Activated CD4-positive, alpha-beta memory T cell treated with anti-CD3 and anti-CD28 coated beads, Interleukin-2, amount 10 ng/mL, durations not matched to agents 7 days and 5 days (primary cell): ENCODE measurements at regions not wholly inside any gene's neighbourhood (a gene's known extent, or its start where the extent isn't known, plus 50 kb on each side); places are given as distances from the start of the nearest gene placed in this dataset.
A peak's percentile ranks its signal among the peaks of the same experiment; 100 is the strongest.
"Not testable (repeated sequence)": the region's sequence is repeated elsewhere in the genome, so short reads cannot be mapped to it uniquely, and the experiment has no call there.

Source experiments
- CTCF ChIA-PET: fragments of 350-600 bp; sonication (Branson Sonifier 250); formaldehyde crosslinking; loops from one replicate; lab custom pipeline; 2021; ENCODE audit warnings: antibody characterized with exemption, inconsistent platforms; lab: Charles Lee
- POLR2A ChIA-PET: fragments of 350-600 bp; sonication (Branson Sonifier 250); formaldehyde crosslinking; loops from one replicate; lab custom pipeline; 2021; ENCODE audit warnings: antibody characterized with exemption; lab: Charles Lee
- DNase-seq: peaks from one replicate; pipeline ENCODE4 v3.0.0-alpha.2; 2020
- H3K27ac Mint-ChIP-seq: one replicate; pipeline ENCODE4 v1.8.0; 2021; ENCODE audit warnings: mild to moderate bottlenecking, mixed read lengths
- H3K27me3 Mint-ChIP-seq: one replicate; pipeline ENCODE4 v1.8.0; 2021; ENCODE audit warnings: mixed read lengths
- H3K36me3 Mint-ChIP-seq: one replicate; pipeline ENCODE4 v1.8.0; 2021; ENCODE audit warnings: low read depth, mixed read lengths
- H3K4me1 Mint-ChIP-seq: one replicate; pipeline ENCODE4 v1.8.0; 2021; ENCODE audit warnings: mixed read lengths
- H3K4me3 Mint-ChIP-seq: one replicate; pipeline ENCODE4 v1.8.0; 2021; ENCODE audit warnings: mild to moderate bottlenecking, mixed read lengths
- H3K9me3 Mint-ChIP-seq: one replicate; pipeline ENCODE4 v1.8.0; 2021; ENCODE audit warnings: mixed read lengths

GRCh38 chr15:38814254-38814653 is 249.6 kb upstream of the RASGRP1 start:
- H3K4me1 Mint-ChIP-seq, H3K36me3 Mint-ChIP-seq, DNase-seq, H3K27me3 Mint-ChIP-seq, H3K27ac Mint-ChIP-seq, CTCF ChIA-PET, POLR2A ChIA-PET, H3K4me3 Mint-ChIP-seq, H3K9me3 Mint-ChIP-seq: not testable (repeated sequence)

GRCh38 chr15:38814891-38815290 is 250.3 kb upstream of the RASGRP1 start:
- no peaks in the 10 kb centered on the region for H3K36me3 Mint-ChIP-seq
- CTCF ChIA-PET: no interaction called here
- DNase-seq: no peak
- no peaks in the 10 kb centered on the region for H3K9me3 Mint-ChIP-seq
- H3K27ac Mint-ChIP-seq: no peak overlapping the region
- no peaks in the 10 kb centered on the region for H3K27me3 Mint-ChIP-seq
- POLR2A ChIA-PET: no interaction called here
- peaks cover 5% of the 10 kb centered on the region for H3K4me1 Mint-ChIP-seq
- no peak overlapping the region for H3K4me3 Mint-ChIP-seq

GRCh38 chr15:38817427-38818156 is 253.0 kb upstream of the RASGRP1 start:
- peaks cover 5% of the 10 kb centered on the region for H3K4me1 Mint-ChIP-seq

GRCh38 chr15:38818157-38818790 is 253.7 kb upstream of the RASGRP1 start:
- H3K27ac Mint-ChIP-seq: no peak overlapping the region
- H3K27me3 Mint-ChIP-seq: no peaks in the 10 kb centered on the region
- DNase-seq: no peak
- H3K36me3 Mint-ChIP-seq: no peaks in the 10 kb centered on the region
- H3K4me1 Mint-ChIP-seq: peaks cover 5% of the 10 kb centered on the region
- H3K4me3 Mint-ChIP-seq: no peak overlapping the region
- POLR2A ChIA-PET: no interaction called here
- no peaks in the 10 kb centered on the region for H3K9me3 Mint-ChIP-seq
- CTCF ChIA-PET: no interaction called here

More at GRCh38 chr15:38817427-38818156, 253.0 kb upstream of the RASGRP1 start:
- no peak overlapping the region for H3K4me3 Mint-ChIP-seq
- POLR2A ChIA-PET: no interaction called here
- peak; percentile 84 for DNase-seq
- CTCF ChIA-PET: interaction anchor here (1.1 to 1.9 kb wide), 4 partner anchors 8 to 46 kb away, joined by 3 to 10 read pairs (median 5); no protein-coding TSS in a partner anchor
- no peak overlapping the region for H3K27ac Mint-ChIP-seq
- no peaks in the 10 kb centered on the region for H3K27me3 Mint-ChIP-seq
- H3K9me3 Mint-ChIP-seq: no peaks in the 10 kb centered on the region
- H3K36me3 Mint-ChIP-seq: no peaks in the 10 kb centered on the region

GRCh38 chr15:38819387-38819950 is 254.9 kb upstream of the RASGRP1 start:
- ChIA-PET CTCF (no interaction called here), POLR2A (no interaction called here)
- Mint-ChIP-seq H3K27me3 (no peaks in the 10 kb centered on the region), H3K4me1 (peaks cover 5% of the 10 kb centered on the region), H3K27ac (no peak overlapping the region), H3K9me3 (no peaks in the 10 kb centered on the region), H3K4me3 (no peak overlapping the region), H3K36me3 (no peaks in the 10 kb centered on the region)
- no peak for DNase-seq

- no peak overlapping the region for H3K27ac Mint-ChIP-seq
- CTCF ChIA-PET: no interaction called here
These were observed 258.6 kb upstream of the RASGRP1 start for GRCh38 chr15:38823263-38823662.

GRCh38 chr15:38824719-38825118 is 260.1 kb upstream of the RASGRP1 start:
- ChIA-PET POLR2A (no interaction called here), CTCF (no interaction called here)
- Mint-ChIP-seq H3K4me3 (no peak overlapping the region), H3K9me3 (no peaks in the 10 kb centered on the region), H3K36me3 (no peaks in the 10 kb centered on the region), H3K4me1 (no peaks in the 10 kb centered on the region), H3K27ac (no peak overlapping the region), H3K27me3 (peaks cover 6% of the 10 kb centered on the region)
- no peak for DNase-seq

More at GRCh38 chr15:38823263-38823662, 258.6 kb upstream of the RASGRP1 start:
- H3K9me3 Mint-ChIP-seq: no peaks in the 10 kb centered on the region
- DNase-seq: no peak
- no peaks in the 10 kb centered on the region for H3K36me3 Mint-ChIP-seq
- no peaks in the 10 kb centered on the region for H3K4me1 Mint-ChIP-seq
- no peak overlapping the region for H3K4me3 Mint-ChIP-seq
- POLR2A ChIA-PET: no interaction called here
- H3K27me3 Mint-ChIP-seq: peaks cover 3% of the 10 kb centered on the region

GRCh38 chr15:38826880-38827279 is 262.3 kb upstream of the RASGRP1 start:
- Mint-ChIP-seq H3K27me3 (peaks cover 6% of the 10 kb centered on the region), H3K4me1 (peaks cover 1% of the 10 kb centered on the region), H3K4me3 (no peak overlapping the region), H3K36me3 (peaks cover 4% of the 10 kb centered on the region), H3K27ac (no peak overlapping the region), H3K9me3 (peaks cover 3% of the 10 kb centered on the region)
- POLR2A ChIA-PET: no interaction called here
- CTCF ChIA-PET: interaction anchor here (2.7 kb wide), 1 partner anchor 10 kb away, joined by 10 read pairs; no protein-coding TSS in a partner anchor
- DNase-seq: no peak

- peaks cover 3% of the 10 kb centered on the region for H3K9me3 Mint-ChIP-seq
- CTCF ChIA-PET: interaction anchor here (2.7 kb wide), 1 partner anchor 11 kb away, joined by 10 read pairs; no protein-coding TSS in a partner anchor
These were observed 263.5 kb upstream of the RASGRP1 start for GRCh38 chr15:38828031-38828532.

GRCh38 chr15:38829086-38829485 is 264.5 kb upstream of the RASGRP1 start:
- DNase-seq: no peak
- peaks cover 7% of the 10 kb centered on the region for H3K4me1 Mint-ChIP-seq
- H3K4me3 Mint-ChIP-seq: no peak overlapping the region
- no peak overlapping the region for H3K27ac Mint-ChIP-seq
- H3K27me3 Mint-ChIP-seq: peaks cover 6% of the 10 kb centered on the region
- POLR2A ChIA-PET: no interaction called here
- CTCF ChIA-PET: interaction anchor here (0.7 to 2.7 kb wide), 2 partner anchors 12 to 306 kb away, joined by 3 to 10 read pairs; no protein-coding TSS in a partner anchor
- H3K9me3 Mint-ChIP-seq: peaks cover 6% of the 10 kb centered on the region
- H3K36me3 Mint-ChIP-seq: peaks cover 7% of the 10 kb centered on the region

More at GRCh38 chr15:38828031-38828532, 263.5 kb upstream of the RASGRP1 start:
- peaks cover 7% of the 10 kb centered on the region for H3K36me3 Mint-ChIP-seq
- DNase-seq: no peak
- H3K4me3 Mint-ChIP-seq: no peak overlapping the region
- H3K4me1 Mint-ChIP-seq: peaks cover 7% of the 10 kb centered on the region
- no peak overlapping the region for H3K27ac Mint-ChIP-seq
- POLR2A ChIA-PET: no interaction called here
- peaks cover 6% of the 10 kb centered on the region for H3K27me3 Mint-ChIP-seq

- CTCF ChIA-PET: no interaction called here
- Mint-ChIP-seq H3K9me3 (no peaks in the 10 kb centered on the region), H3K27me3 (peaks cover 23% of the 10 kb centered on the region), H3K36me3 (no peaks in the 10 kb centered on the region), H3K4me1 (peaks cover 12% of the 10 kb centered on the region), H3K27ac (no peak overlapping the region), H3K4me3 (no peak overlapping the region)
- POLR2A ChIA-PET: interaction anchor here (0.5 kb wide), 1 partner anchor 417 kb away, joined by 3 read pairs; no protein-coding TSS in a partner anchor
- DNase-seq: no peak
These were observed 277.6 kb upstream of the RASGRP1 start for GRCh38 chr15:38842226-38842625.

- H3K27ac Mint-ChIP-seq: no peak overlapping the region
- H3K27me3 Mint-ChIP-seq: peaks cover 16% of the 10 kb centered on the region
- no peaks in the 10 kb centered on the region for H3K36me3 Mint-ChIP-seq
- no peak overlapping the region for H3K4me3 Mint-ChIP-seq
- DNase-seq: no peak
- H3K4me1 Mint-ChIP-seq: peaks cover 12% of the 10 kb centered on the region
- ChIA-PET CTCF (interaction anchor here (1.1 kb wide), 1 partner anchor 11 kb away, joined by 4 read pairs; no protein-coding TSS in a partner anchor), POLR2A (no interaction called here)
- H3K9me3 Mint-ChIP-seq: no peaks in the 10 kb centered on the region
These were observed 278.5 kb upstream of the RASGRP1 start for GRCh38 chr15:38843051-38843501.
